HepG2 (cell line): ENCODE measurements at regions not wholly inside any gene's neighbourhood (a gene's known extent, or its start where the extent isn't known, plus 50 kb on each side); places are given as distances from the start of the nearest gene placed in this dataset.

ENCODE experiments used
- ATAC-seq: fragments of 200-7000 bp; cut with Tn5 transposase; 3 replicates; pipeline ENCODE4 v1.9.1; 2020; ENCODE audit warnings: mild to moderate bottlenecking, moderate library complexity
- BruUV-seq: library from RNA; stranded (reverse); fragments of 400-500 nt; replicated peaks from 2 replicates; lab custom pipeline; 2021; lab: Mats Ljungman, UMichigan
- CTCF ChIA-PET: fragments of 300-600 bp; formaldehyde crosslinking; extraction: SDS; loops from one replicate; lab custom pipeline; 2021; ENCODE audit warnings: low total read pairs, inconsistent platforms, low intra/inter-chr PET ratio; lab: Yijun Ruan, JAX
- POLR2A ChIA-PET: fragments of 350-600 bp; sonication (Branson Sonifier 250); formaldehyde crosslinking; loops from one replicate; lab custom pipeline; 2020; ENCODE audit warnings: antibody characterized with exemption, inconsistent platforms; lab: Yijun Ruan, JAX
- DNase-seq: peaks from one replicate; pipeline ENCODE4 v3.0.0-alpha.2; 2015; ENCODE audit warnings: low spot score
- FAIRE-seq: peaks from 3 replicates; lab custom pipeline; 2011; peaks lifted over from hg19 to GRCh38; lab: Jason Lieb, UNC
- H2AFZ ChIP-seq: one replicate; pipeline ENCODE4 v1.6.1; 2011; ENCODE audit warnings: low read length, inconsistent platforms
- H3K27ac ChIP-seq: fragments of 300-600 bp; 3 replicates; pipeline ENCODE4 v1.8.0; 2011; ENCODE audit warnings: mixed run types, mild to moderate bottlenecking, mixed read lengths, low read length, inconsistent platforms; ENCODE audit not compliant: insufficient read depth; ENCODE audit errors: extremely low read length
- H3K27me3 ChIP-seq, 2 experiments: fragments of 200-600 bp in 1 of 2; 2 replicates in 1 of 2; 3 replicates in 1 of 2; pipeline versions ENCODE4 v1.6.0 to v1.8.0; 2011; ENCODE audit warnings: low read length in 2 of 2, mild to moderate bottlenecking in 2 of 2, moderate library complexity in 2 of 2, inconsistent platforms in 1 of 2; ENCODE audit not compliant: insufficient read depth in 2 of 2, control insufficient read depth in 1 of 2
- H3K36me3 ChIP-seq, 2 experiments: fragments of 200-600 bp in 1 of 2; replicated peaks in 1 of 2; 2 replicates in 1 of 2; 3 replicates in 1 of 2; pipeline versions ENCODE4 v1.5.1 to v1.8.0; 2011; ENCODE audit warnings: low read length in 2 of 2, inconsistent platforms in 1 of 2; ENCODE audit not compliant: insufficient read depth in 2 of 2, control insufficient read depth in 1 of 2
- H3K4me1 ChIP-seq: 2 replicates; pipeline ENCODE4 v1.5.1; 2012; ENCODE audit warnings: low read length, inconsistent platforms; ENCODE audit not compliant: insufficient read depth
- H3K4me2 ChIP-seq: 2 replicates; pipeline ENCODE4 v1.6.0; 2011; ENCODE audit warnings: low read depth, low read length, inconsistent platforms
- H3K4me3 ChIP-seq, 3 experiments: fragments of 200-600 bp in 1 of 3; sonication (generic), shearing (Covaris generic) in 1 of 3; replicated peaks in 1 of 3; 2 replicates each; pipeline ENCODE4 v1.5.1; 2011 to 2016; ENCODE audit warnings: low read length in 3 of 3, inconsistent platforms in 2 of 3, low read depth in 2 of 3, mild to moderate bottlenecking in 2 of 3, control low read depth in 1 of 3, mixed read lengths in 1 of 3; ENCODE audit not compliant: insufficient read depth in 1 of 3
- H3K79me2 ChIP-seq: one replicate; pipeline ENCODE4 v1.6.1; 2011; ENCODE audit warnings: low read length, inconsistent platforms; ENCODE audit not compliant: insufficient read depth
- H3K9ac ChIP-seq: 2 replicates; pipeline ENCODE4 v1.6.0; 2011; ENCODE audit warnings: mild to moderate bottlenecking, low read depth, low read length, inconsistent platforms; ENCODE audit not compliant: insufficient read depth
- H3K9me3 ChIP-seq: 2 replicates; pipeline ENCODE4 v1.5.1; 2012; ENCODE audit warnings: mild to moderate bottlenecking, low read length
- H4K20me1 ChIP-seq: 2 replicates; pipeline ENCODE4 v1.6.0; 2011; ENCODE audit warnings: inconsistent platforms, mild to moderate bottlenecking, low read length, moderate library complexity; ENCODE audit not compliant: insufficient read depth
- EP300 ChIP-seq, 3 experiments: sonication (generic) in 1 of 3; formaldehyde crosslinking in 1 of 3; IDR thresholded peaks; 2 replicates each; pipeline versions ENCODE4 v1.5.1 to v1.6.1; 2011 to 2020; ENCODE audit warnings: low read depth in 2 of 3, low read length in 2 of 3, borderline replicate concordance in 1 of 3, improper control_type of control experiment in 1 of 3, mild to moderate bottlenecking in 1 of 3, missing genetic modification reagents in 1 of 3, moderate library complexity in 1 of 3
- GPN1 ChIP-seq: sonication (generic); formaldehyde crosslinking; IDR thresholded peaks from 2 replicates; pipeline ENCODE4 v1.5.1; 2020; ENCODE audit warnings: missing genetic modification reagents, borderline replicate concordance
- HMG20A ChIP-seq: IDR thresholded peaks from 2 replicates; pipeline ENCODE4 v1.6.1; 2016; ENCODE audit warnings: borderline replicate concordance
- JDP2 ChIP-seq: sonication (generic); formaldehyde crosslinking; IDR thresholded peaks from 2 replicates; pipeline ENCODE4 v1.8.1; 2022; ENCODE audit warnings: missing genetic modification reagents, borderline replicate concordance
- MLLT10 ChIP-seq: sonication (generic); formaldehyde crosslinking; IDR thresholded peaks from 2 replicates; pipeline ENCODE4 v1.4.0; 2020; ENCODE audit warnings: missing genetic modification reagents
- NFYB ChIP-seq: sonication (generic); formaldehyde crosslinking; IDR thresholded peaks from 2 replicates; pipeline ENCODE4 v1.4.0; 2020; ENCODE audit warnings: missing genetic modification reagents
- ZEB1 ChIP-seq: IDR thresholded peaks from 2 replicates; pipeline ENCODE4 v1.6.1; 2012; ENCODE audit warnings: mild to moderate bottlenecking, low read depth, inconsistent platforms; ENCODE audit not compliant: insufficient replicate concordance
- ZNF136 ChIP-seq: sonication (generic); formaldehyde crosslinking; IDR thresholded peaks from 2 replicates; pipeline ENCODE4 v1.8.1; 2022; ENCODE audit warnings: low read depth, mild to moderate bottlenecking, moderate library complexity, missing genetic modification reagents
- ZNF160 ChIP-seq: sonication (generic); formaldehyde crosslinking; IDR thresholded peaks from 2 replicates; pipeline ENCODE4 v1.8.0; 2022; ENCODE audit warnings: mild to moderate bottlenecking, inconsistent platforms, missing genetic modification reagents
- in situ Hi-C: cut with HindIII; loops from 2 replicates; pipeline ENCODE4 v1.10.0; 2017; ENCODE audit warnings: low pct_unique_long_range_greater_than_20kb; ENCODE audit not compliant: extremely low pct_ligation_motif_present
- intact Hi-C: fragments of 100-400 bp; cut with micrococcal nuclease; formaldehyde crosslinking; loops from one replicate; pipeline ENCODE4 v1.10.0; 2022; ENCODE audit not compliant: unreplicated experiment
- TF ChIP-seq, protein P1 (sequence below): IDR thresholded peaks from 2 replicates; pipeline ENCODE4 v1.6.1; 2016; ENCODE audit warnings: missing compliant biosample characterization, missing genetic modification reagents, borderline replicate concordance

DNA sequence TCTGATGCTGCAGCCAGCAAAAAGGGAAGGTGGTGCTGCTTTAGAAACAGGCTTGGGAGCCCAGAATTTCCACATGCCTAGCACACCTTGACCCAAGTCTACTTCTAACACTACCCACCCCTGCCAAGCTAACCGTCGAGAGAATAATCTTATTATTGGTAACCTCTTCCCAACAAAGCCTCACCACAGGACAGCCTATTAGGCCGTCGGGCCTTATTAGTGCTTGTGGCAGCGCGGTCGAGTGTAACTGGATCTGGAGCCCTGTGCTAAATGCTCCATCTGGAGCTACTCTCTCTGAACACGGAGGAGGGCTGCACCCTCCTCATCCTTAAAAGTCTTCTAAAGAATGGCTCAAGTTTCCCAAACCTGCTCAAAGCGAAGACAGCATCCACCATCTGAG is 165.5 kb upstream of the NFIA start (continued):
- TF ChIP-seq EP300 (IDR thresholded peaks at IDR 0.05; ENCODE audit: low read depth in 2 of 2, low read length in 2 of 2) (no peak), EP300 (CRISPR knock-in tag; IDR thresholded peaks at IDR 0.05; ENCODE audit: borderline replicate concordance) (no peak)
- TF ChIP-seq, all 625 proteins: peak for 0

DNA sequence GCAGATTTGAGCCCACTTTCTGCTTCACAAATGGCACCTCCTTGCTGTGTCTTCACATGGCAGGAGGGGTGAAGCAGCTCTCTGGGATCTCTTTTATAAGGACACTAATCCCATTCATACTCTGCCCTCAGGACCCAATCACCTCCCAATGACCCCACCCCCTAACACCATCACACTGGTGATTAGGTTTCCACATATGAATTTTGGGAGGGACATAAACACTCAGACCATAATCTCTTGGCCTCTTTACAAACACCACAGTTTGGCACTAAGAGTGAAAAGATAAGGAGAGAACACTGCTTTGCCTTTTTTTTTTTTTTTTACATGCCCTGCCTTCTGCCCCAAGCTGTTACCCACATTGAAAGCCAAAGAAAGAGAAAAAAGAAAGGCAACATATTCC is 166.2 kb upstream of the NFIA start:
- Histone ChIP-seq H3K27ac (no peak overlapping the region), H3K79me2 (no peaks in the 10 kb centered on the region), H3K4me2 (no peak overlapping the region), H3K4me1 (peaks cover 4% of the 10 kb centered on the region), H3K27me3 (peaks cover 0 to 6% of the 10 kb centered on the region in 2 experiments; a peak in 1 of 5 replicates), H3K4me3 (no peak overlapping the region), H4K20me1 (no peaks in the 10 kb centered on the region), H3K9me3 (no peaks in the 10 kb centered on the region), H3K9ac (no peak overlapping the region), H2AFZ (no peak overlapping the region), H3K36me3 (no peaks in the 10 kb centered on the region)
- ATAC-seq (no peak), DNase-seq (no peak), FAIRE-seq (no peak)
- BruUV-seq, result no TSS peak
- in situ Hi-C loops, result no loop called here
- ChIA-PET POLR2A (no interaction called here), CTCF (no interaction called here)
- intact Hi-C loops, result no loop called here
- TF ChIP-seq, protein P1, sequence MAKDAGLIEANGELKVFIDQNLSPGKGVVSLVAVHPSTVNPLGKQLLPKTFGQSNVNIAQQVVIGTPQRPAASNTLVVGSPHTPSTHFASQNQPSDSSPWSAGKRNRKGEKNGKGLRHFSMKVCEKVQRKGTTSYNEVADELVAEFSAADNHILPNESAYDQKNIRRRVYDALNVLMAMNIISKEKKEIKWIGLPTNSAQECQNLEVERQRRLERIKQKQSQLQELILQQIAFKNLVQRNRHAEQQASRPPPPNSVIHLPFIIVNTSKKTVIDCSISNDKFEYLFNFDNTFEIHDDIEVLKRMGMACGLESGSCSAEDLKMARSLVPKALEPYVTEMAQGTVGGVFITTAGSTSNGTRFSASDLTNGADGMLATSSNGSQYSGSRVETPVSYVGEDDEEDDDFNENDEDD (CRISPR knock-in tag), result no peak
- no peak for TF ChIP-seq ZNF136 (CRISPR knock-in tag)
- TF ChIP-seq ZNF160, result no peak
- no peak for TF ChIP-seq HMG20A (CRISPR knock-in tag)
- no peak for TF ChIP-seq NFYB (CRISPR knock-in tag)
- TF ChIP-seq MLLT10 (CRISPR knock-in tag), result no peak
- TF ChIP-seq GPN1, result no peak
- no peak for TF ChIP-seq ZEB1
- TF ChIP-seq JDP2 (CRISPR knock-in tag), result no peak
